Gastroesophageal sphincter (tissue), 4 donors: ENCODE measurements at regions not wholly inside any gene's neighbourhood (a gene's known extent, or its start where the extent isn't known, plus 50 kb on each side); places are given as distances from the start of the nearest gene placed in this dataset.

Experiments
- ATAC-seq: fragments of 150-250 bp; one replicate; pipeline ENCODE4 v1.9.1; 2016; ENCODE audit warnings: mild to moderate bottlenecking, moderate library complexity
- H3K27ac ChIP-seq, 4 donors: fragments of 200-600 bp; sonication (generic) in 3 of 4; 1 replicate in 3 of 4; 2 replicates in 1 of 4; pipeline ENCODE4 v1.5.1; 2016 to 2019
- H3K27me3 ChIP-seq: fragments of 200-600 bp; sonication (generic); one replicate; pipeline ENCODE4 v1.5.1; 2019
- H3K36me3 ChIP-seq, 2 donors: fragments of 200-600 bp; sonication (generic); one replicate each; pipeline ENCODE4 v1.5.1; 2019; ENCODE audit warnings: control low read depth in 1 of 2
- H3K4me1 ChIP-seq, 3 donors: fragments of 200-600 bp; sonication (generic); 1 replicate in 2 of 3; 2 replicates in 1 of 3; pipeline ENCODE4 v1.5.1; 2016 to 2019; ENCODE audit warnings: control low read depth in 2 of 3
- H3K4me3 ChIP-seq, 2 donors: fragments of 200-600 bp; sonication (generic); one replicate each; pipeline ENCODE4 v1.5.1; 2019; ENCODE audit warnings: mild to moderate bottlenecking in 1 of 2, moderate library complexity in 1 of 2
- H3K9me3 ChIP-seq, 3 donors: fragments of 200-600 bp; sonication (generic); one replicate each; pipeline ENCODE4 v1.5.1; 2017 to 2019; ENCODE audit warnings: control low read depth in 2 of 3
- CTCF ChIP-seq, 4 experiments: fragments of 200-600 bp in 2 of 4; fragments of 450-650 bp in 2 of 4; sonication (generic) in 1 of 4; IDR thresholded peaks; one replicate each; pipeline ENCODE4 v1.5.1; 2017 to 2019; ENCODE audit warnings: antibody characterized with exemption in 4 of 4, mild to moderate bottlenecking in 2 of 4, moderate library complexity in 2 of 4
- EP300 ChIP-seq: sonication (generic); formaldehyde crosslinking; IDR thresholded peaks from one replicate; pipeline ENCODE4 v1.6.1; 2017; ENCODE audit warnings: antibody characterized with exemption, mild to moderate bottlenecking
- POLR2A ChIP-seq, 2 donors: fragments of 450-650 bp; IDR thresholded peaks; one replicate each; pipeline ENCODE4 v1.6.1; 2017; ENCODE audit warnings: antibody characterized with exemption in 2 of 2, mild to moderate bottlenecking in 2 of 2, moderate library complexity in 1 of 2
- POLR2AphosphoS5 ChIP-seq: sonication (generic); formaldehyde crosslinking; IDR thresholded peaks from one replicate; pipeline ENCODE4 v1.6.1; 2017; ENCODE audit warnings: antibody characterized with exemption
- WGBS, 2 donors: methylation state at CpG; one replicate each; pipeline ENCODE4 v1.1.5; 2018; ENCODE audit warnings: low coverage in 1 of 2; 5-methylcytosine and 5-hydroxymethylcytosine counted together

GRCh38 chr2:81895620-81896250, 1591.2 kb upstream of the LRRTM1 start:
- no peaks in the 10 kb centered on the region for H3K36me3 ChIP-seq
- H3K27ac ChIP-seq = no peak overlapping the region
- peaks cover 0 to 18% (median 0%) of the 10 kb centered on the region in 3 donors for H3K4me1 ChIP-seq
- TF ChIP-seq EP300 (no peak), POLR2AphosphoS5 (no peak), POLR2A (IDR thresholded peaks at IDR 0.05) (no peak), CTCF (IDR thresholded peaks at IDR 0.05) (no peak)
- H3K4me3 ChIP-seq = no peak overlapping the region
- H3K27me3 ChIP-seq = no peaks in the 10 kb centered on the region
- ATAC-seq = no peak
- no peaks in the 10 kb centered on the region for H3K9me3 ChIP-seq
- WGBS, 2 donors = 35 to 39% methylated on average over 5 of the region's 5 CpGs

GRCh38 chr2:81894451-81894990, 1590.0 kb upstream of the LRRTM1 start:
- H3K36me3 ChIP-seq = no peaks in the 10 kb centered on the region
- WGBS, 2 donors = 55 to 80% methylated on average over 3 of the region's 3 CpGs
- no peaks in the 10 kb centered on the region for H3K27me3 ChIP-seq
- H3K4me1 ChIP-seq = peaks cover 0 to 18% (median 0%) of the 10 kb centered on the region in 3 donors
- H3K9me3 ChIP-seq = no peaks in the 10 kb centered on the region
- no peak for TF ChIP-seq CTCF (IDR thresholded peaks at IDR 0.05)
- TF ChIP-seq POLR2A (IDR thresholded peaks at IDR 0.05) = no peak
- TF ChIP-seq POLR2AphosphoS5 = no peak
- no peak for TF ChIP-seq EP300
- ATAC-seq = no peak
- H3K4me3 ChIP-seq = no peak overlapping the region
- H3K27ac ChIP-seq = no peak overlapping the region

- H3K4me1 ChIP-seq = peaks cover 0 to 26% (median 0%) of the 10 kb centered on the region in 3 donors
- TF ChIP-seq POLR2A (IDR thresholded peaks at IDR 0.05) (no peak), POLR2AphosphoS5 (no peak), CTCF (IDR thresholded peaks at IDR 0.05) (no peak), EP300 (no peak)
- H3K27me3 ChIP-seq = no peaks in the 10 kb centered on the region
- no peak overlapping the region for H3K27ac ChIP-seq
- H3K4me3 ChIP-seq = no peak overlapping the region
- ATAC-seq = no peak
- no peaks in the 10 kb centered on the region for H3K9me3 ChIP-seq
- 52 to 76% methylated on average over 3 to 4 of the region's 4 CpGs for WGBS, 2 donors
- no peaks in the 10 kb centered on the region for H3K36me3 ChIP-seq
These were observed 1572.1 kb upstream of the LRRTM1 start for GRCh38 chr2:81876624-81877023.

GRCh38 chr2:81872006-81872405, 1567.5 kb upstream of the LRRTM1 start:
- Histone ChIP-seq H3K9me3 (no peaks in the 10 kb centered on the region), H3K4me1 (peaks cover 0 to 9% (median 0%) of the 10 kb centered on the region in 3 donors), H3K27ac (no peak overlapping the region), H3K4me3 (no peak overlapping the region), H3K27me3 (no peaks in the 10 kb centered on the region), H3K36me3 (no peaks in the 10 kb centered on the region)
- no peak for ATAC-seq
- TF ChIP-seq POLR2AphosphoS5 (no peak), CTCF (IDR thresholded peaks at IDR 0.05) (no peak), EP300 (no peak), POLR2A (IDR thresholded peaks at IDR 0.05) (no peak)
- 92 to 100% methylated on average over 1 of the region's 1 CpG for WGBS, 2 donors

GRCh38 chr2:81870119-81870518, 1565.6 kb upstream of the LRRTM1 start:
- no peak overlapping the region for H3K27ac ChIP-seq
- ATAC-seq = no peak
- 91 to 100% methylated on average over 1 of the region's 1 CpG for WGBS, 2 donors
- no peaks in the 10 kb centered on the region for H3K36me3 ChIP-seq
- TF ChIP-seq CTCF (IDR thresholded peaks at IDR 0.05) (no peak), POLR2A (IDR thresholded peaks at IDR 0.05) (no peak), POLR2AphosphoS5 (no peak), EP300 (no peak)
- no peaks in the 10 kb centered on the region for H3K4me1 ChIP-seq
- H3K27me3 ChIP-seq = no peaks in the 10 kb centered on the region
- no peak overlapping the region for H3K4me3 ChIP-seq
- H3K9me3 ChIP-seq = no peaks in the 10 kb centered on the region
